Vagina (tissue), 2 donors: ENCODE measurements at regions not wholly inside any gene's neighbourhood (a gene's known extent, or its start where the extent isn't known, plus 50 kb on each side); places are given as distances from the start of the nearest gene placed in this dataset.

Experiments used
- DNase-seq, 2 donors: peaks; one replicate each; pipeline ENCODE4 v3.0.0-alpha.2; 2017; ENCODE audit errors: extremely low spot score in 2 of 2
- H3K27ac ChIP-seq: fragments of 200-600 bp; sonication (generic); one replicate; pipeline ENCODE4 v1.5.1; 2019
- H3K27me3 ChIP-seq: fragments of 200-600 bp; sonication (generic); one replicate; pipeline ENCODE4 v1.5.1; 2019
- H3K36me3 ChIP-seq, 2 donors: fragments of 200-600 bp; sonication (generic); one replicate each; pipeline ENCODE4 v1.5.1; 2017 to 2019
- H3K4me1 ChIP-seq: fragments of 200-600 bp; sonication (generic); one replicate; pipeline ENCODE4 v1.5.1; 2019
- H3K4me3 ChIP-seq, 2 donors: fragments of 200-600 bp; sonication (generic); 1 replicate in 1 of 2; 2 replicates in 1 of 2; pipeline ENCODE4 v1.5.1; 2016 to 2019
- H3K9me3 ChIP-seq: fragments of 200-600 bp; sonication (generic); one replicate; pipeline ENCODE4 v1.5.1; 2019
- POLR2A ChIP-seq, 2 donors: fragments of 450-650 bp; IDR thresholded peaks; one replicate each; pipeline ENCODE4 v1.6.1; 2017; ENCODE audit warnings: antibody characterized with exemption in 2 of 2, mild to moderate bottlenecking in 2 of 2, moderate library complexity in 2 of 2
- POLR2AphosphoS5 ChIP-seq, 2 donors: sonication (generic); formaldehyde crosslinking; IDR thresholded peaks; one replicate each; pipeline ENCODE4 v1.9.0; 2017; ENCODE audit warnings: antibody characterized with exemption in 2 of 2, mild to moderate bottlenecking in 2 of 2, low read depth in 1 of 2; ENCODE audit not compliant: insufficient read depth in 1 of 2
- intact Hi-C: fragments of 100-400 bp; cut with DNase I; formaldehyde crosslinking; loops from one replicate; pipeline ENCODE4 v1.15.1; 2023
- TF ChIP-seq, protein P1 (sequence below), 3 experiments: fragments of 450-650 bp in 2 of 3; fragments of 200-600 bp in 1 of 3; sonication (generic) in 1 of 3; IDR thresholded peaks; one replicate each; pipeline ENCODE4 v1.5.1; 2017 to 2019; ENCODE audit warnings: antibody characterized with exemption in 3 of 3, mild to moderate bottlenecking in 2 of 3, moderate library complexity in 2 of 3

DNA sequence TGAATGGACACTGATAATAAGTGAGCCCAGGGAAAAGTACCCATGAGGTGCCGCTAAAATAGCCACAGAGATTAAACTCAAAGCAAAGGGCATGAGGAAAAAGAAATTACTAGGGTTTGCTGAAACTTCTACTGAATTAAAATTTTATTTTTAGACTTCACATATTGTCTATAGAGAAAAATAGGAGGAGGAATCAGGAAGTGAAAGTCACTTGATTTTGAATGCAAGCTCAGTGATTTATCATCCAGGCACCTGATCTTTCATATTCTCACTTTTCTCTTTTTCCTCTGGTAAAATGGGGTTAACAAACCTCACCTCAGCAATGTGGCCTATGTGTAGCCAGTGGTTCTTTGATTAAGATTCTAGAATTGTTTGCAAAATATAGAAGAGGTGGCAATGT lies 479.8 kb downstream of the BCL11B start:
- H3K9me3 ChIP-seq = peaks cover 14% of the 10 kb centered on the region
- H3K4me1 ChIP-seq = no peaks in the 10 kb centered on the region
- no peaks in the 10 kb centered on the region for H3K36me3 ChIP-seq
- H3K27ac ChIP-seq = no peak overlapping the region
- intact Hi-C loops = no loop called here
- no peak overlapping the region for H3K4me3 ChIP-seq
- H3K27me3 ChIP-seq = no peaks in the 10 kb centered on the region
- no peak for DNase-seq
- TF ChIP-seq, protein P1, sequence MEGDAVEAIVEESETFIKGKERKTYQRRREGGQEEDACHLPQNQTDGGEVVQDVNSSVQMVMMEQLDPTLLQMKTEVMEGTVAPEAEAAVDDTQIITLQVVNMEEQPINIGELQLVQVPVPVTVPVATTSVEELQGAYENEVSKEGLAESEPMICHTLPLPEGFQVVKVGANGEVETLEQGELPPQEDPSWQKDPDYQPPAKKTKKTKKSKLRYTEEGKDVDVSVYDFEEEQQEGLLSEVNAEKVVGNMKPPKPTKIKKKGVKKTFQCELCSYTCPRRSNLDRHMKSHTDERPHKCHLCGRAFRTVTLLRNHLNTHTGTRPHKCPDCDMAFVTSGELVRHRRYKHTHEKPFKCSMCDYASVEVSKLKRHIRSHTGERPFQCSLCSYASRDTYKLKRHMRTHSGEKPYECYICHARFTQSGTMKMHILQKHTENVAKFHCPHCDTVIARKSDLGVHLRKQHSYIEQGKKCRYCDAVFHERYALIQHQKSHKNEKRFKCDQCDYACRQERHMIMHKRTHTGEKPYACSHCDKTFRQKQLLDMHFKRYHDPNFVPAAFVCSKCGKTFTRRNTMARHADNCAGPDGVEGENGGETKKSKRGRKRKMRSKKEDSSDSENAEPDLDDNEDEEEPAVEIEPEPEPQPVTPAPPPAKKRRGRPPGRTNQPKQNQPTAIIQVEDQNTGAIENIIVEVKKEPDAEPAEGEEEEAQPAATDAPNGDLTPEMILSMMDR (IDR thresholded peaks at IDR 0.05) = no peak
- no peak for TF ChIP-seq POLR2AphosphoS5 (IDR thresholded peaks at IDR 0.05; ENCODE audit: insufficient read depth in 1 of 2, low read depth in 1 of 2)
- no peak for TF ChIP-seq POLR2A (IDR thresholded peaks at IDR 0.05)

DNA sequence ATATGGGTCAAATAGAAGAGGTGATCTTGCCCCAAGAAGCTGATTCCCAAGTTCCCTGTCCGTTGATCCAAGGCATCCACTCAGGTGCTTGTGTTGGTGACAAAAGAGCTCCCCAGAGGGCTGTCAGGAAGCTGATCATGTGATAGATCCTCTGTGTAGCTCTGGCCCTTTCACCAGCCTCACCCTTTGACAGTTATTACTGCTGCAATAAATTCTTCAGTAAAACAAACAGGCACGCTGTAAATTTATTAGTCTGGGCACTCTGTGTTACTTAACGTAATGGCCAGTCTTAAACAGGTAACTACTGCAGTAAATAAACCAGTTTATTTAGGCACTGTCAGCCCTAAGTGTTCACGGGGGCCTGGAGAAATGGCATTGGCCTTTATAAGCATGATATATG lies 473.9 kb downstream of the BCL11B start:
- Histone ChIP-seq H3K27ac (no peak overlapping the region), H3K4me3 (no peak overlapping the region), H3K27me3 (no peaks in the 10 kb centered on the region), H3K9me3 (peaks cover 14% of the 10 kb centered on the region), H3K4me1 (no peaks in the 10 kb centered on the region), H3K36me3 (no peaks in the 10 kb centered on the region)
- intact Hi-C loops = no loop called here
- no peak for DNase-seq
- TF ChIP-seq, protein P1 (IDR thresholded peaks at IDR 0.05) = no peak
- TF ChIP-seq POLR2A (IDR thresholded peaks at IDR 0.05) (no peak), POLR2AphosphoS5 (IDR thresholded peaks at IDR 0.05; ENCODE audit: insufficient read depth in 1 of 2, low read depth in 1 of 2) (no peak)

DNA sequence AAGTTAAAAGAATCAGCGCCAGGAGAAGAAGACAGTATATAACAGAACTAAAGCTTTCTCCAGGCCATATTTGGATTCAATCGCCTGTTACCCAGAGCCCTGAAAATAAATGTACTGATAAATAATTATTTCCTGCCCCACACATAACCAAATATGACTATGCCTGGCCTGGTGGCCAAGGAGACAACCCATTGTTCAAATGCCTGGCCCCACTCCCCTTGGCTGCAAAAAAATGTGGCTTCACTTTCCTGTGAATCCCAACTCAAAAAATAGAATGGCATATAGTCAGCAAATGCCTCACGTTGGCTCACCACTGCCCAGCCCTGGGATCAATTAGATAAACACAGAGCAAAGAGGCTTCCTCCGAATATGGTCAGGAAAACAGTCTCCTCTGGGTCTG lies 472.1 kb downstream of the BCL11B start:
- intact Hi-C loops = no loop called here
- Histone ChIP-seq H3K36me3 (no peaks in the 10 kb centered on the region), H3K27ac (no peak overlapping the region)

DNA sequence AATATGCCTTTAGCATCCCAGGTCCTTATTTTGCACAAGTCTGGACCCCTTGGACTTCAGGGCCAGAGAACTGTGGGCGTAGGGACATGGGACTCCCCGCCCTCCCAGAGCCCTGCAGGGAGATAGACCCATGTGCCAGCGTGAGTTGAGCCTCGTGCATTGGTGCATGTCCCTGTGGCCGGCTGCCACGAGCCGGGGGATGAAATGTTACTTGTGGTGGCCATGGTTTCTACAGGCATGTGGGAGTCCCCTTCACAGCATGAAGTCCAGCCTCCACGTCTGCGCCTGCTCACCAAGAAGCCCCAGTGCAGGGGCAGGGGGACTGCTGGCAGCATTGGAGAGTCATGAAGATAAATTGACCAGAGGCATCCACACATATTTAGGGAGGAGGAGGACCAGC lies 470.0 kb downstream of the BCL11B start:
- H3K27me3 ChIP-seq = no peaks in the 10 kb centered on the region
- TF ChIP-seq, protein P1 (IDR thresholded peaks at IDR 0.05) = no peak
- TF ChIP-seq POLR2A (IDR thresholded peaks at IDR 0.05) (no peak), POLR2AphosphoS5 (IDR thresholded peaks at IDR 0.05; ENCODE audit: insufficient read depth in 1 of 2, low read depth in 1 of 2) (no peak)

More for the DNA sequence above, 472.1 kb downstream of the BCL11B start:
- Histone ChIP-seq H3K27me3 (no peaks in the 10 kb centered on the region), H3K4me1 (no peaks in the 10 kb centered on the region), H3K9me3 (peaks cover under 1% of the 10 kb centered on the region), H3K4me3 (no peak overlapping the region)
- no peak for TF ChIP-seq POLR2AphosphoS5 (IDR thresholded peaks at IDR 0.05; ENCODE audit: insufficient read depth in 1 of 2, low read depth in 1 of 2)
- TF ChIP-seq, protein P1 (IDR thresholded peaks at IDR 0.05) = no peak
- TF ChIP-seq POLR2A (IDR thresholded peaks at IDR 0.05) = no peak
- no peak for DNase-seq

DNA sequence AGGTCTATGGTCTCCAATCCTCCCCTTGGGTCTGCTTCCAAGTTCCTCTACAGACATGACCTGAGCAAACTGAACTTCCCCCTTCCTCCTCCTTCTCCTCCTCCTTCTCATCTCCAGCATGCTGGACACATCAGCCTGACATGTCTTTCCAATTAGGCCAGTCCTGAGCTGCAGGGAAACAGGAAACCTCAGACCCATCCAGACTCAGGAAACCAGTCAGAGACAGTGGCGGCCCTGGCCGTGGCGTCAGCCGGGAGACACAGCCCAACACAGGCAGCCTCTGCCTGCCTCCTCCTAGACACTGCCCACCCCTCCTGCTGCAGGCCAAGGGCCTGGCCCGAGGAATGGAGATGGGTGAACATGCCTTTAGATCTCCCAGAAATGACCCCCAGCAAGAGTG lies 468.8 kb downstream of the BCL11B start:
- H3K9me3 ChIP-seq = no peaks in the 10 kb centered on the region
- H3K27me3 ChIP-seq = no peaks in the 10 kb centered on the region
- TF ChIP-seq, protein P1 (IDR thresholded peaks at IDR 0.05) = no peak
- no peak for TF ChIP-seq POLR2AphosphoS5 (IDR thresholded peaks at IDR 0.05; ENCODE audit: insufficient read depth in 1 of 2, low read depth in 1 of 2)
- no peak for TF ChIP-seq POLR2A (IDR thresholded peaks at IDR 0.05)
- H3K4me1 ChIP-seq = no peaks in the 10 kb centered on the region
- H3K4me3 ChIP-seq = no peak overlapping the region
- H3K36me3 ChIP-seq = no peaks in the 10 kb centered on the region
- no peak overlapping the region for H3K27ac ChIP-seq
- intact Hi-C loops = no loop called here
- no peak for DNase-seq

More for the DNA sequence above, 470.0 kb downstream of the BCL11B start:
- no peak for DNase-seq
- H3K4me3 ChIP-seq = no peak overlapping the region
- no peak overlapping the region for H3K27ac ChIP-seq
- intact Hi-C loops = no loop called here
- no peaks in the 10 kb centered on the region for H3K4me1 ChIP-seq
- no peaks in the 10 kb centered on the region for H3K9me3 ChIP-seq
- no peaks in the 10 kb centered on the region for H3K36me3 ChIP-seq
